HG02623 (cell line): ENCODE measurements at regions not wholly inside any gene's neighbourhood (a gene's known extent, or its start where the extent isn't known, plus 50 kb on each side); places are given as distances from the start of the nearest gene placed in this dataset.

Source experiments
- ATAC-seq: cut with Tn5 transposase; IDR thresholded peaks from one replicate; pipeline ENCODE4 v1.9.1; 2021; ENCODE audit warnings: moderate library complexity; ENCODE audit not compliant: unreplicated experiment

GRCh38 chr10:128418819-128419218 is 292.6 kb upstream of the MKI67 start:
- no peak for ATAC-seq

GRCh38 chr10:128419466-128420019 is 293.3 kb upstream of the MKI67 start:
- no peak for ATAC-seq

GRCh38 chr10:128420623-128421022 is 294.4 kb upstream of the MKI67 start:
- no peak for ATAC-seq

GRCh38 chr10:128421371-128422160 is 295.3 kb upstream of the MKI67 start:
- no peak for ATAC-seq

GRCh38 chr10:128422190-128422589 is 296.0 kb upstream of the MKI67 start:
- ATAC-seq: no peak

- no peak for ATAC-seq
Observed at GRCh38 chr10:128422999-128423398, 296.8 kb upstream of the MKI67 start.

GRCh38 chr10:128429321-128429720 is 303.1 kb upstream of the MKI67 start:
- ATAC-seq: no peak

GRCh38 chr10:128429835-128430513 is 303.8 kb upstream of the MKI67 start:
- ATAC-seq: no peak

GRCh38 chr10:128431083-128431482 is 304.9 kb upstream of the MKI67 start:
- ATAC-seq: no peak

- ATAC-seq: no peak
Observed at GRCh38 chr10:128431506-128431905, 305.3 kb upstream of the MKI67 start.

GRCh38 chr10:128432011-128432410 is 305.8 kb upstream of the MKI67 start:
- no peak for ATAC-seq

- ATAC-seq: no peak
Observed at GRCh38 chr10:128432423-128432822, 306.2 kb upstream of the MKI67 start.

GRCh38 chr10:128435811-128436210 is 309.6 kb upstream of the MKI67 start:
- ATAC-seq: no peak

GRCh38 chr10:128437786-128438345 is 311.6 kb upstream of the MKI67 start:
- ATAC-seq: no peak

GRCh38 chr10:128438417-128439063 is 312.3 kb upstream of the MKI67 start:
- ATAC-seq: no peak

GRCh38 chr10:128440513-128441160 is 314.4 kb upstream of the MKI67 start:
- no peak for ATAC-seq

- no peak for ATAC-seq
Observed at GRCh38 chr10:128443925-128444518, 317.8 kb upstream of the MKI67 start.

- no peak for ATAC-seq
Observed at GRCh38 chr10:128448796-128449195, 322.6 kb upstream of the MKI67 start.

GRCh38 chr10:128451879-128452278 is 325.7 kb upstream of the MKI67 start:
- ATAC-seq: no peak

- ATAC-seq: no peak
Observed at GRCh38 chr10:128456271-128456670, 330.0 kb upstream of the MKI67 start.
